ENCODE measurements at regions not wholly inside any gene's neighbourhood (a gene's known extent, or its start where the extent isn't known, plus 50 kb on each side); places are given as distances from the start of the nearest gene placed in this dataset.

GRCh38 chr2:12436935-12437561, 279.7 kb upstream of the TRIB2 start:
- no peak for TF ChIP-seq POLR2A (IDR thresholded peaks at IDR 0.05; ENCODE audit: borderline replicate concordance, extremely low read depth, insufficient read depth, insufficient read length)
- TF ChIP-seq REST (IDR thresholded peaks at IDR 0.05; ENCODE audit: low read depth), result no peak
- no peak for TF ChIP-seq ZNF274 (IDR thresholded peaks at IDR 0.05; ENCODE audit: low read depth, low read length)
- TF ChIP-seq SIN3A (IDR thresholded peaks at IDR 0.05; ENCODE audit: low read depth), result no peak
- Histone ChIP-seq H3K9me3 (ENCODE audit: control insufficient read depth in 1 of 2, insufficient read depth in 1 of 2, low read depth in 1 of 2, low read length in 2 of 2) (no peaks in the 10 kb centered on the region), H3K9ac (ENCODE audit: low read length) (no peak overlapping the region), H3K9me2 (ENCODE audit: insufficient read depth) (no peaks in the 10 kb centered on the region), H3K4me1 (ENCODE audit: control insufficient read depth in 1 of 2, insufficient read depth in 2 of 2, low read length in 2 of 2) (no peaks in the 10 kb centered on the region), H3K27me3 (ENCODE audit: insufficient read depth, low read length) (no peaks in the 10 kb centered on the region), H3K4me3 (replicated peaks in 1 of 2; ENCODE audit: low read depth in 1 of 2, low read length in 2 of 2) (no peak overlapping the region), H3K27ac (ENCODE audit: low read depth, low read length) (no peak overlapping the region), H4K20me1 (ENCODE audit: insufficient read depth) (no peaks in the 10 kb centered on the region), H3K79me2 (ENCODE audit: insufficient read depth, low read length) (no peaks in the 10 kb centered on the region), H3K36me3 (ENCODE audit: control insufficient read depth in 1 of 2, insufficient read depth in 2 of 2, low read length in 2 of 2) (no peaks in the 10 kb centered on the region), H2AFZ (ENCODE audit: low read depth, low read length, poor library complexity, severe bottlenecking) (no peak overlapping the region), H3K4me2 (ENCODE audit: low read length) (no peak overlapping the region)
- ChIA-PET POLR2A (no interaction called here), RAD21 (ENCODE audit: low non-redundant PET in 1 of 2, low total read pairs in 2 of 2, uncharacterized antibody in 2 of 2, unreplicated experiment in 2 of 2) (no interaction called here), CTCF (no interaction called here)
- intact Hi-C loops (cut with micrococcal nuclease), result no loop called here
- no TSS peak for BruUV-seq (replicated peaks)
- DNase-seq (ENCODE audit: low read depth, low spot score), result no peak
- ATAC-seq, result no peak

- no peak for DNase-seq (ENCODE audit: low read depth, low spot score)
- Histone ChIP-seq H3K4me3 (replicated peaks in 1 of 2; ENCODE audit: low read depth in 1 of 2, low read length in 2 of 2) (no peak overlapping the region), H3K79me2 (ENCODE audit: insufficient read depth, low read length) (no peaks in the 10 kb centered on the region), H3K9me3 (ENCODE audit: control insufficient read depth in 1 of 2, insufficient read depth in 1 of 2, low read depth in 1 of 2, low read length in 2 of 2) (no peaks in the 10 kb centered on the region), H3K27ac (ENCODE audit: low read depth, low read length) (no peak overlapping the region), H2AFZ (ENCODE audit: low read depth, low read length, poor library complexity, severe bottlenecking) (no peak overlapping the region), H3K4me2 (ENCODE audit: low read length) (no peak overlapping the region), H3K9ac (ENCODE audit: low read length) (no peak overlapping the region), H3K4me1 (ENCODE audit: control insufficient read depth in 1 of 2, insufficient read depth in 2 of 2, low read length in 2 of 2) (no peaks in the 10 kb centered on the region), H3K9me2 (ENCODE audit: insufficient read depth) (no peaks in the 10 kb centered on the region), H3K36me3 (ENCODE audit: control insufficient read depth in 1 of 2, insufficient read depth in 2 of 2, low read length in 2 of 2) (no peaks in the 10 kb centered on the region), H4K20me1 (ENCODE audit: insufficient read depth) (no peaks in the 10 kb centered on the region), H3K27me3 (ENCODE audit: insufficient read depth, low read length) (no peaks in the 10 kb centered on the region)
- intact Hi-C loops (cut with micrococcal nuclease), result no loop called here
- ChIA-PET RAD21 (ENCODE audit: low non-redundant PET in 1 of 2, low total read pairs in 2 of 2, uncharacterized antibody in 2 of 2, unreplicated experiment in 2 of 2) (no interaction called here), POLR2A (no interaction called here), CTCF (no interaction called here)
- no TSS peak for BruUV-seq (replicated peaks)
- no peak for ATAC-seq
- TF ChIP-seq CEBPB (IDR thresholded peaks at IDR 0.05; ENCODE audit: low read depth) (no peak), YY1 (IDR thresholded peaks at IDR 0.05; ENCODE audit: extremely low read depth, insufficient replicate concordance, low read depth, low read length) (no peak), EZH2 (IDR thresholded peaks at IDR 0.05) (no peak), SIN3A (IDR thresholded peaks at IDR 0.05; ENCODE audit: low read depth) (no peak), POLR2A (IDR thresholded peaks at IDR 0.05; ENCODE audit: borderline replicate concordance, extremely low read depth, insufficient read depth, insufficient read length) (no peak), REST (IDR thresholded peaks at IDR 0.05; ENCODE audit: low read depth) (no peak), JUND (IDR thresholded peaks at IDR 0.05) (no peak), FOSL1 (IDR thresholded peaks at IDR 0.05; ENCODE audit: low read depth) (no peak), POLR2AphosphoS5 (IDR thresholded peaks at IDR 0.05; ENCODE audit: low read depth, low read length) (no peak), ZNF274 (IDR thresholded peaks at IDR 0.05; ENCODE audit: low read depth, low read length) (no peak), EZH2phosphoT487 (IDR thresholded peaks at IDR 0.05; ENCODE audit: borderline replicate concordance) (no peak), ELF1 (IDR thresholded peaks at IDR 0.05; ENCODE audit: borderline replicate concordance, low read depth) (no peak), ZFX (IDR thresholded peaks at IDR 0.05) (no peak), TCF7L2 (IDR thresholded peaks at IDR 0.05; ENCODE audit: borderline replicate concordance, extremely low read depth, insufficient read depth, insufficient read length) (no peak)
Measured at GRCh38 chr2:12440731-12441130, 276.0 kb upstream of the TRIB2 start.
